ENCODE measurements at regions not wholly inside any gene's neighbourhood (a gene's known extent, or its start where the extent isn't known, plus 50 kb on each side); places are given as distances from the start of the nearest gene placed in this dataset.

GRCh38 chr9:108047264-108047663 is 557.7 kb upstream of the KLF4 start:
- no peak for TF ChIP-seq CTCF (IDR thresholded peaks at IDR 0.05)
- TF ChIP-seq POLR2A (IDR thresholded peaks at IDR 0.05), result no peak
